HG03135 (cell line): ENCODE measurements at regions not wholly inside any gene's neighbourhood (a gene's known extent, or its start where the extent isn't known, plus 50 kb on each side); places are given as distances from the start of the nearest gene placed in this dataset.

Source experiments
- ATAC-seq: cut with Tn5 transposase; IDR thresholded peaks from one replicate; pipeline ENCODE4 v1.9.1; 2021; ENCODE audit warnings: mild to moderate bottlenecking, moderate library complexity; ENCODE audit not compliant: unreplicated experiment

DNA sequence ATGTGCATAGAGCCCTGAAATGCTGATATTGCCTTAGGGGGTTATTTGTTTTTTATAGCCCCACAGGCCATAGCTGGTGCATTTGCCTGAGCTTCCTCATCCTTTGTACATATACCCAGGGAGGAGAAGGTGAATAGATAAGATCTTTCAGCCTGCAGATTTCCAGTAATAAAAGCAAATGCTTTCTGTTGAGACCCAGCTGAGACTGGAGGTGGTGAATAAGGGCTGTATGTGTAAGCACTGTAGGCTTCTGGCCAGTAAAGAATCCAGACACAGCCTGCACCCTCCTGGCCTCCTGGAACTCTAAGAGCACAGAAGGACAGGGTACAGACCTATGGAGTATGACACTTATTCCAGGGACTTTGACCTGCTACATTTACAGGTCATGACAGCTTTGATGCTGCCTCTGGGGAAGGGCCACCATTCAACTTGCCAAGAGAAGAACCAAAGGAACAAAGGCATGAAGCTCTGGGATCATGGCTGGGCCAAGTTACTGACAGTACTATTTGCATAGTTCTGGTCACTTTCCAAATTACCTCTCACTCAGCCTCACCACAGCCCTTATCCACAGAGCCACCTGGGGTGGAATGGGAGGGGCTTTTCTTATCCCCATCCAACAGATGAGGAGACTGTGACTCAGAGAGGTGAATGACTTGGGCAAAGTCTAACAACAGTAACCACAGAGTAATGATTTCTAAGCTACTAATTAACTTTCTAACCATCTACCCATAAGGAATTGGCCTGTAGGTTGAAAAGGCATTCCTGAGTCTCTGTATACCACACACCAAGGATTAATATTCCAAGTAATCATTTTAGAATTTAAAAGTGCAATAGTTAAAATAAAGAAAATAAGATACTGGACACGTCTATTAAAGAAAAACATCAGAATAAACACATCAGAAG, 604.5 kb upstream of the KLF4 start:
- ATAC-seq: no peak

DNA sequence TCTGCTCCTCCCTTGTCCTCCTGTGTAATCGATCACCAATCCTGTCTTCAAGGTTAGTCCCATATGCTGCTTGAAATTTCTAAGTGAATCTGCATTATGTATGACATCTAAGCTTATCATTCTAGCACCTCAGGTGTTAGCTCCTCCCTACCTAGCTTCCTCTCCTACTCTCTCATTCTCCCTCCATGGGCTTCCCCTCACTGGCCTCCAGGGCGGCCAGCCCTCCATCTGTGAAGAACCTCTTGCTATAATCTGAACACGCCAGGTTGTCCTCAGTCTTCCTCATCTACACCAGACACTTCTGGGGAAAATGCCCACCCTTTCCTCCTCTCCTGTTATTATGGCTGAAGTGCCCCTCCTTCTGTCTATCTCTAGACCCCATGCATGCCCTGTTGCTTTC, 599.3 kb upstream of the KLF4 start:
- no peak for ATAC-seq

GRCh38 chr9:108087781-108088180, 598.2 kb upstream of the KLF4 start:
- ATAC-seq: no peak

- ATAC-seq: no peak
Measured at GRCh38 chr9:108086624-108087023, 597.1 kb upstream of the KLF4 start.

- ATAC-seq: no peak
Measured at GRCh38 chr9:108085294-108085693, 595.7 kb upstream of the KLF4 start.

DNA sequence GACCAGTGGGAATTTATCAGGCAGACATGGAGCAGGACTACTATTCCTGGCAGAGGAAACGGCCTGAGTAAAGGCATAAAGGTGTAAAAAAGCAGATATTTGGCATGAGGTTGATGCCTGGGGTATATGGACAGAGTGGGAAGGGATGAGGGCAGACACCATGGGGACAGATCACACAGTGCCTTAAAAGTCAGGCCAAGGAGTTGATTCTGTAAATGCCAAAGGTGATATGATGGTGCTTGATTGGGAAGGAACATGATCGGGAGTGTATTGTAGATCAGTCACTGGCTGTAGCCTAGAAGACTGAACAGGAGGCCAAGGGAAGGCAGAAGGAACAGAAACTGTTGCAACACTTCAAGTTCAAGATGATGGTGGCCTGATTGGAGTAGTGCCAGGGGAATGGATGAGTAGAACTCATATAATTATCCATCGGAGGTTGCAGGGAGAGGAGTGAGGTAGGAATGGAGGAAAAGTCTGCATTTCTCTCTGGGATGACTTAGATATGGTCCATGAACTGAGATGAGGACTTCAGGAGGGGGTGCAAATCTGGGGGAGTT, 594.3 kb upstream of the KLF4 start:
- no peak for ATAC-seq

GRCh38 chr9:108083160-108083750, 593.7 kb upstream of the KLF4 start:
- ATAC-seq: no peak

GRCh38 chr9:108081112-108081511, 591.5 kb upstream of the KLF4 start:
- no peak for ATAC-seq

- no peak for ATAC-seq
Measured at GRCh38 chr9:108080285-108080684, 590.7 kb upstream of the KLF4 start.

DNA sequence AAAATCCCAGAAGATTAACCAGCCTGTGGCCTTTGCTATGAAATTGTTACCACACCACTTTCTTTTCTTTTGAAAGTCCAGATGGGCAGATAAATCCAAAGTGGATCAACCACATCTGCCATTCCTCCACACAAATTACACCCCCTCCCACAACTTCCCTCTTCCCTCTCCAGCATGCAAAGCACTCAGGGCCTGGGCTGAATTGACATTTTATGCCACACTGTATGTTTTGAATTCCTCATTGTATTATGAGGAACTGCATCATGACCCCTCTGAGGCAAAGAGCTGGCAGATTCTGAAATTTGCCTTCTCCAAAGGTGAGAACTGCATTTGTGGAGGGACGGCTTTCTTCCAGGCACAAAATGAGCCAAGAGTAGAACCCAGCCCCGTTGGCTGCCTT, 589.2 kb upstream of the KLF4 start:
- ATAC-seq: no peak

- ATAC-seq: no peak
Measured at GRCh38 chr9:108078375-108078774, 588.8 kb upstream of the KLF4 start.

DNA sequence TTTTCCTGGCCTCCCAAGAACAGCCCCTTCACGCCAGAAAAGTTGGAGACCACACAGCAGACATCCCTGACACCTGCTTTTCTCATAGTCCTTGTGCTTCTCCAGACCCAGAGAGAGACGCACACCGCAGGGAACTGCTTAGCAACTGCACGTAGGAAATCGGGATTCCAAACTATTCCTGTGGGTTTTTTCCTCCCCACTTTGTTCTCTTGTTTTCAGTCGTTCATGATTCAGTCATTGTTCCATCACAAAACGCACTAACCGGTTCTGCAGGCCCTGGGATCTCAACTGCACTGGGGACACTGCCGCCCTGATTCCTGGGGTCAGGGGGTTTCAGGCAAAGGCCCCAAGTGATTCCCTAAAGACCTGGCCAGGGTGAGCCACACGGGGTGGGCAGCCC, 588.0 kb upstream of the KLF4 start:
- ATAC-seq: no peak

DNA sequence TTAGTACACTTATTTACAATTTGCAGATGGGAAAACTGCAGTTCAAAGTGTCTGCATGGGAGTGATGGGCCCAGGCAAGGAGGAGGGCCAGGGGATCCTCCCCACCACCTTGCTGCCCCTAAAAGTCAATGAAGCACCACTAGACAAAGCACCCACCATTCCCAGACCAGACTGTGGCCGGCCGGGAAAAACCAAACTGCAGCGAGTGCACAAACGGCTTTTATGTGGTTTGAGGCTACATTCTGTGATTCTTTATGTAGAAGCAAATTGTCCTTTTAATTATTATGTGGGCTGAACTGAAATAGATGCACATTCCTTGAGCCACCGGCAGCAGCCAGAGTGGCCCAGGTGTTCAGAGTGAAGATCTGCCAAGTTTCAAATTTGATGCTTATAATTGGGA, 585.3 kb upstream of the KLF4 start:
- ATAC-seq: no peak

DNA sequence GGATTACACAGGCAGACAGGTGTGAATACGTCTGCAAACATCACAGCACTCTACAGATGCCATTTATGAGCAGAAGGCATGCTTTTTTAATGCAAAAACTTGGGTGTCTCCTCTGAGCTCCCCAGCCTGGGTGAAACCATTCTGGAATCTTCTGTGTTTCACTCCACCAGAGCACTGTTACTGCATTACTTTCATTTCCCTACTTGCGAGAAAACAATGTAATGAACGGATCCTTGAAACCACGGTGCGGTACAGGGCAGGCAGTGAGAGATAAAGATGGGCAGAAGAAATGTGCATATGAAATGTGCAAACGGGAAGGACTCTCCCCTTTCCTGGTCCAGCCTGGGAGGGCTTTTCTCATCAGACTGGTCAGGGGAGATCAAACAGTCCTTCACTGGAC, 584.3 kb upstream of the KLF4 start:
- no peak for ATAC-seq

DNA sequence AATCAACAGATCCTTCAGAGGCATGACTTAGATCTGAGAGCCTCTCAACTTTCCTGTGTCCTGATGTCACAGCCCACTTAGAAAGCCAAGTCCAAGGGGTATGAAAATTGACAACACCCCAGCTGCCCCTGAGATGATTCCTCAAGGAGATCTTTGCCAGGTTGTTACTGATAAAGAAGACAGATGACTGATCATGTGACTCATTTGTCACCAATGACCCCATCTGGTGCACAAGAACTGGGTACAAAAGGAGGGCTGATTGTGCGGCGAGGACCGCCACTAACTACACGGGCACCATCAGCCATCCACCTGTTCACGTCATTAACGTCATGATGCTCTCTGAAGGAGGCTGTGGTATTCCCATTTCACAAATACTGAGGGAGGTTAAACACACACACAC, 583.2 kb upstream of the KLF4 start:
- no peak for ATAC-seq

- no peak for ATAC-seq
Measured at GRCh38 chr9:108070861-108071260, 581.3 kb upstream of the KLF4 start.

- no peak for ATAC-seq
Measured at GRCh38 chr9:108069991-108070390, 580.4 kb upstream of the KLF4 start.

DNA sequence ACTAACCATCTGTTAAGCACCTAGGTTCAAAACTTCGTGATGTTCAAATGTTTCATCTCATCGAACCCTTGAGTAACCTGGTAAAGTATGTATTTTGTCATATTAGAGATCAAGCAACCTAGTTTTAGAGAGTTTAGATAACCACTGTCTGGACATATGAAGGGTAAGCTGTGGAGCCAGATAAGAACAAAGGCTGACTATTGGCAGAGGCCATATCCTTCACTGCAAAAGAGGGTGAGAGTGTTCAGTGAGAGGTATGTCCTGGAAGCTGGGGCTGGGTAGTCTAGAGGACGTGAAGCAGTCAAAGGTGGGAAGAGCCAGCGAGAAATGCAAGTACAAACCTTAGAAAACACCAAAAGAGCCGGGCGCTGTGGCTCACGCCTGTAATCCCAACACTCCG, 573.1 kb upstream of the KLF4 start:
- no peak for ATAC-seq

DNA sequence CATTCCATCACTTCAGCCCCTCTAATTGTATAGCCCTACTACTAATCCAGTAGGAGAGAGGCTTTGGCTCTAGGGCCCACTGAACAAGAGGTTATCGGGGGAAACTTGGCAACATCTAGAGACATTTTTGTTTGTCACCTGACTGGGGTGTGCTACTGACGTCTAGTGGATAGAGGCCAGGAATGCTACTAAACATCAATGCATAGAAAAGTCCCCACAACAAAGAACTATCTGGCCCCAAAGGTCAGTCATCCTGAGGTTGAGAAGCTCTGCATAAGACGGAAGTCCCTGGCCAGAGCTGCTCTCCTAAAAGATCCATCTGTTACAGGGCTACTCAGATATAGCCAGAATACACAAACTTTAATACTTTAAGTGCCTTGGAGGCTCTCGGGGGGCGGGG, 570.6 kb upstream of the KLF4 start:
- ATAC-seq: no peak

- ATAC-seq: no peak
Measured at GRCh38 chr9:108058135-108058814, 568.7 kb upstream of the KLF4 start.

DNA sequence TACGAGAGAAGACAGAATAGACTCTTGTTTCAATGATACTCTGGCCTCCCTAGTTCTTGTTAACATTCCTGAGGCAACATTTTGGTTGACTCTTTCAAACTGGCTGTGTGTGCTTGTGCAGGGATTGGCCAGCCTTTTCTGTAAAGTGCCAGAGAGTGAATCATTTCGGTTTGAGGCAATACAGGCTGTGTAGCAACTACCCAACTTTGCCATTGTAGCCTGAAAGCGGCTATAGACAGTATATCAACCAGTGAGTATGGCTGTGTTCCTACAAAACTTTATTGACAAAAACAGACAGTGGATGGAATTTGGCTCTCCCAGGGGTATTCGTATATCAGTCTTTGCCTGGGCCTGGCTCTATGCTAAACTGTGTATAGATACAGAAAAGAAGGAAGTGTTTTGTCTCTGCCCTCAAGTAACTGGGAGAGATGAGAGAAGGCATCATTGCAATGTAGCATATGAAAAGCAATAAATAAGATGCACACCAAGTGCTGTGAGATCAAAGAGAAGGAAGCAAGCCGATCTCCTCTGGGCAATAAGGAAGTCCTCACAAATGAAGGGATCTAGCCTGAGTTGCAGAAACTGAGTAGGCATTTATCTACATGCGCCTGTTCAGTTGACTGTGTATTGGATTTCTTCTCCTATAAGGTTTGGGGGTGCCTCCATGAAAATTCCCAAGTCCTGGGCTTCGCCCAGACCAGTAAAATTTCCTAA, 568.0 kb upstream of the KLF4 start:
- ATAC-seq: no peak
